ENCODE measurements at regions not wholly inside any gene's neighbourhood (a gene's known extent, or its start where the extent isn't known, plus 50 kb on each side); places are given as distances from the start of the nearest gene placed in this dataset.

GRCh38 chr18:56042915-56043536 is 455.0 kb upstream of the TCF4 start:
- Mint-ChIP-seq H3K27me3 (peaks cover 0 to 6% of the 10 kb centered on the region in 2 donors), H3K9me3 (peaks cover 5 to 29% (median 15%) of the 10 kb centered on the region in 3 donors), H3K36me3 (no peaks in the 10 kb centered on the region), H3K4me1 (no peaks in the 10 kb centered on the region), H3K27ac (no peak overlapping the region), H3K4me3 (no peak overlapping the region)
- Histone ChIP-seq H3K27ac (ENCODE audit: low read length) (no peak overlapping the region), H3K36me3 (ENCODE audit: control insufficient read depth in 2 of 2, extremely low read depth in 1 of 2, insufficient read depth in 1 of 2, low read length in 1 of 2) (no peaks in the 10 kb centered on the region), H3K4me3 (ENCODE audit: control insufficient read depth in 1 of 2, extremely low read depth in 1 of 2, low read length in 1 of 2) (no peak overlapping the region), H3K4me1 (ENCODE audit: control insufficient read depth in 1 of 2, extremely low read depth in 1 of 2, insufficient read depth in 2 of 2, low read length in 2 of 2) (no peaks in the 10 kb centered on the region), H3K9me3 (no peaks in the 10 kb centered on the region), H3K27me3 (replicated peaks in 1 of 2; ENCODE audit: control insufficient read depth in 2 of 2, extremely low read depth in 1 of 2, insufficient read depth in 2 of 2, low read length in 1 of 2) (no peaks in the 10 kb centered on the region)
- POLR2A ChIA-PET = no interaction called here
- 80% methylated on average over 1 of the region's 2 CpGs for WGBS (ENCODE audit: insufficient coverage)
- ATAC-seq (replicated peaks in 1 of 4) = no peak
- DNase-seq = no peak
- CTCF ChIA-PET = interaction anchor here in 1 of 2 donors (0.7 kb wide), 1 partner anchor 107 kb away, joined by 3 read pairs; no protein-coding TSS in a partner anchor

- no peaks in the 10 kb centered on the region for H3K27me3 ChIP-seq (replicated peaks in 1 of 2; ENCODE audit: control insufficient read depth in 2 of 2, extremely low read depth in 1 of 2, insufficient read depth in 2 of 2, low read length in 1 of 2)
- no peaks in the 10 kb centered on the region for H3K4me1 ChIP-seq (ENCODE audit: control insufficient read depth in 1 of 2, extremely low read depth in 1 of 2, insufficient read depth in 2 of 2, low read length in 2 of 2)
- DNase-seq (no peak), ATAC-seq (replicated peaks in 1 of 4) (no peak)
- Mint-ChIP-seq H3K36me3 (no peaks in the 10 kb centered on the region), H3K27me3 (no peaks in the 10 kb centered on the region), H3K27ac (no peak overlapping the region), H3K4me3 (no peak overlapping the region), H3K9me3 (peaks cover 6 to 21% (median 12%) of the 10 kb centered on the region in 3 donors), H3K4me1 (no peaks in the 10 kb centered on the region)
- 80% methylated on average over 4 of the region's 8 CpGs for WGBS (ENCODE audit: insufficient coverage)
- ChIA-PET CTCF (no interaction called here), POLR2A (no interaction called here)
- H3K4me3 ChIP-seq (ENCODE audit: control insufficient read depth in 1 of 2, extremely low read depth in 1 of 2, low read length in 1 of 2) = no peak overlapping the region
- no peaks in the 10 kb centered on the region for H3K9me3 ChIP-seq
- H3K36me3 ChIP-seq (ENCODE audit: control insufficient read depth in 2 of 2, extremely low read depth in 1 of 2, insufficient read depth in 1 of 2, low read length in 1 of 2) = no peaks in the 10 kb centered on the region
- no peak overlapping the region for H3K27ac ChIP-seq (ENCODE audit: low read length)
Observed at GRCh38 chr18:56038171-56039030, 450.4 kb upstream of the TCF4 start.

- Mint-ChIP-seq H3K9me3 (peaks cover 6 to 25% (median 12%) of the 10 kb centered on the region in 3 donors), H3K27ac (no peak overlapping the region), H3K4me3 (no peak overlapping the region), H3K27me3 (no peaks in the 10 kb centered on the region), H3K4me1 (no peaks in the 10 kb centered on the region), H3K36me3 (no peaks in the 10 kb centered on the region)
- ATAC-seq (replicated peaks in 1 of 4) = no peak
- no CpG with 5 or more reads among the region's 2 CpGs for WGBS (ENCODE audit: insufficient coverage)
- no peak overlapping the region for H3K27ac ChIP-seq (ENCODE audit: low read length)
- H3K9me3 ChIP-seq = no peaks in the 10 kb centered on the region
- no peaks in the 10 kb centered on the region for H3K27me3 ChIP-seq (replicated peaks in 1 of 2; ENCODE audit: control insufficient read depth in 2 of 2, extremely low read depth in 1 of 2, insufficient read depth in 2 of 2, low read length in 1 of 2)
- DNase-seq = no peak
- no peaks in the 10 kb centered on the region for H3K36me3 ChIP-seq (ENCODE audit: control insufficient read depth in 2 of 2, extremely low read depth in 1 of 2, insufficient read depth in 1 of 2, low read length in 1 of 2)
- no peaks in the 10 kb centered on the region for H3K4me1 ChIP-seq (ENCODE audit: control insufficient read depth in 1 of 2, extremely low read depth in 1 of 2, insufficient read depth in 2 of 2, low read length in 2 of 2)
- ChIA-PET CTCF (no interaction called here), POLR2A (no interaction called here)
- H3K4me3 ChIP-seq (ENCODE audit: control insufficient read depth in 1 of 2, extremely low read depth in 1 of 2, low read length in 1 of 2) = no peak overlapping the region
Observed at GRCh38 chr18:56036741-56037140, 448.7 kb upstream of the TCF4 start.

GRCh38 chr18:56035546-56035945 is 447.6 kb upstream of the TCF4 start:
- H3K9me3 Mint-ChIP-seq = peaks cover 6 to 25% (median 12%) of the 10 kb centered on the region in 3 donors
- no peak for DNase-seq
- no peaks in the 10 kb centered on the region for H3K36me3 Mint-ChIP-seq
- H3K4me1 Mint-ChIP-seq = no peaks in the 10 kb centered on the region
- CTCF ChIA-PET = no interaction called here
- H3K9me3 ChIP-seq = no peaks in the 10 kb centered on the region
- no CpG with 5 or more reads among the region's 3 CpGs for WGBS (ENCODE audit: insufficient coverage)
- no peaks in the 10 kb centered on the region for H3K4me1 ChIP-seq (ENCODE audit: control insufficient read depth in 1 of 2, extremely low read depth in 1 of 2, insufficient read depth in 2 of 2, low read length in 2 of 2)
- no peak for ATAC-seq (replicated peaks in 1 of 4)
- H3K4me3 Mint-ChIP-seq = no peak overlapping the region
- H3K27me3 Mint-ChIP-seq = no peaks in the 10 kb centered on the region
- no peak overlapping the region for H3K27ac Mint-ChIP-seq
- no peaks in the 10 kb centered on the region for H3K36me3 ChIP-seq (ENCODE audit: control insufficient read depth in 2 of 2, extremely low read depth in 1 of 2, insufficient read depth in 1 of 2, low read length in 1 of 2)
- POLR2A ChIA-PET = no interaction called here
- no peaks in the 10 kb centered on the region for H3K27me3 ChIP-seq (replicated peaks in 1 of 2; ENCODE audit: control insufficient read depth in 2 of 2, extremely low read depth in 1 of 2, insufficient read depth in 2 of 2, low read length in 1 of 2)
- H3K4me3 ChIP-seq (ENCODE audit: control insufficient read depth in 1 of 2, extremely low read depth in 1 of 2, low read length in 1 of 2) = no peak overlapping the region
- H3K27ac ChIP-seq (ENCODE audit: low read length) = no peak overlapping the region

GRCh38 chr18:56034949-56035348 is 447.0 kb upstream of the TCF4 start:
- no peaks in the 10 kb centered on the region for H3K27me3 Mint-ChIP-seq
- no peaks in the 10 kb centered on the region for H3K36me3 Mint-ChIP-seq
- DNase-seq = no peak
- Histone ChIP-seq H3K4me1 (ENCODE audit: control insufficient read depth in 1 of 2, extremely low read depth in 1 of 2, insufficient read depth in 2 of 2, low read length in 2 of 2) (no peaks in the 10 kb centered on the region), H3K4me3 (ENCODE audit: control insufficient read depth in 1 of 2, extremely low read depth in 1 of 2, low read length in 1 of 2) (no peak overlapping the region), H3K36me3 (ENCODE audit: control insufficient read depth in 2 of 2, extremely low read depth in 1 of 2, insufficient read depth in 1 of 2, low read length in 1 of 2) (no peaks in the 10 kb centered on the region), H3K9me3 (no peaks in the 10 kb centered on the region), H3K27ac (ENCODE audit: low read length) (no peak overlapping the region), H3K27me3 (replicated peaks in 1 of 2; ENCODE audit: control insufficient read depth in 2 of 2, extremely low read depth in 1 of 2, insufficient read depth in 2 of 2, low read length in 1 of 2) (no peaks in the 10 kb centered on the region)
- no CpG with 5 or more reads among the region's 2 CpGs for WGBS (ENCODE audit: insufficient coverage)
- ChIA-PET POLR2A (no interaction called here), CTCF (no interaction called here)
- peaks cover 6 to 25% (median 12%) of the 10 kb centered on the region in 3 donors for H3K9me3 Mint-ChIP-seq
- no peak overlapping the region for H3K27ac Mint-ChIP-seq
- H3K4me1 Mint-ChIP-seq = no peaks in the 10 kb centered on the region
- no peak for ATAC-seq (replicated peaks in 1 of 4)
- no peak overlapping the region for H3K4me3 Mint-ChIP-seq

- no peaks in the 10 kb centered on the region for H3K4me1 ChIP-seq (ENCODE audit: control insufficient read depth in 1 of 2, extremely low read depth in 1 of 2, insufficient read depth in 2 of 2, low read length in 2 of 2)
- no CpG with 5 or more reads among the region's 3 CpGs for WGBS (ENCODE audit: insufficient coverage)
- no peak for ATAC-seq (replicated peaks in 1 of 4)
Observed at GRCh38 chr18:56030060-56030459, 442.1 kb upstream of the TCF4 start.

More at GRCh38 chr18:56030060-56030459, 442.1 kb upstream of the TCF4 start:
- Histone ChIP-seq H3K27ac (ENCODE audit: low read length) (no peak overlapping the region), H3K36me3 (ENCODE audit: control insufficient read depth in 2 of 2, extremely low read depth in 1 of 2, insufficient read depth in 1 of 2, low read length in 1 of 2) (no peaks in the 10 kb centered on the region), H3K4me3 (ENCODE audit: control insufficient read depth in 1 of 2, extremely low read depth in 1 of 2, low read length in 1 of 2) (no peak overlapping the region), H3K9me3 (no peaks in the 10 kb centered on the region), H3K27me3 (replicated peaks in 1 of 2; ENCODE audit: control insufficient read depth in 2 of 2, extremely low read depth in 1 of 2, insufficient read depth in 2 of 2, low read length in 1 of 2) (no peaks in the 10 kb centered on the region)
- no peaks in the 10 kb centered on the region for H3K36me3 Mint-ChIP-seq
- no peaks in the 10 kb centered on the region for H3K4me1 Mint-ChIP-seq
- peaks cover 4 to 15% (median 4%) of the 10 kb centered on the region in 3 donors for H3K9me3 Mint-ChIP-seq
- H3K4me3 Mint-ChIP-seq = no peak overlapping the region
- H3K27ac Mint-ChIP-seq = no peak overlapping the region
- no peaks in the 10 kb centered on the region for H3K27me3 Mint-ChIP-seq
- CTCF ChIA-PET = no interaction called here
- no peak for DNase-seq
- POLR2A ChIA-PET = no interaction called here
